ENCODE measurements at regions not wholly inside any gene's neighbourhood (a gene's known extent, or its start where the extent isn't known, plus 50 kb on each side); places are given as distances from the start of the nearest gene placed in this dataset.

- ATAC-seq (replicated peaks in 1 of 2) (no peak), DNase-seq (no peak)
- H3K4me3 Mint-ChIP-seq = no peak overlapping the region
- H3K27me3 Mint-ChIP-seq (ENCODE audit: low read depth) = no peaks in the 10 kb centered on the region
- H3K27ac Mint-ChIP-seq = no peak overlapping the region
- H3K9me3 Mint-ChIP-seq = peaks cover 3 to 7% of the 10 kb centered on the region in 2 donors
- H3K36me3 Mint-ChIP-seq (ENCODE audit: insufficient read depth in 2 of 2) = no peaks in the 10 kb centered on the region
- H3K4me1 Mint-ChIP-seq (ENCODE audit: low read depth) = no peaks in the 10 kb centered on the region
These were observed 128.3 kb upstream of the MYOCD start for GRCh38 chr17:12537436-12537835.

- DNase-seq = no peak
- no peaks in the 10 kb centered on the region for H3K4me1 Mint-ChIP-seq (ENCODE audit: low read depth)
- ATAC-seq (replicated peaks in 1 of 2) = no peak
- H3K4me3 Mint-ChIP-seq = no peak overlapping the region
- no peak overlapping the region for H3K27ac Mint-ChIP-seq
- no peaks in the 10 kb centered on the region for H3K36me3 Mint-ChIP-seq (ENCODE audit: insufficient read depth in 2 of 2)
- no peaks in the 10 kb centered on the region for H3K27me3 Mint-ChIP-seq (ENCODE audit: low read depth)
- H3K9me3 Mint-ChIP-seq = peaks cover 3 to 7% of the 10 kb centered on the region in 2 donors
These were observed 127.7 kb upstream of the MYOCD start for GRCh38 chr17:12538003-12538402.

- Mint-ChIP-seq H3K4me3 (no peak overlapping the region), H3K9me3 (peaks cover 0 to 2% of the 10 kb centered on the region in 2 donors), H3K36me3 (ENCODE audit: insufficient read depth in 2 of 2) (no peaks in the 10 kb centered on the region), H3K27me3 (ENCODE audit: low read depth) (no peaks in the 10 kb centered on the region), H3K4me1 (ENCODE audit: low read depth) (no peaks in the 10 kb centered on the region), H3K27ac (no peak overlapping the region)
- ATAC-seq (replicated peaks in 1 of 2) (no peak), DNase-seq (peak in 1 of 2 donors; percentile 3)
These were observed 119.7 kb upstream of the MYOCD start for GRCh38 chr17:12545877-12546513.

GRCh38 chr17:12546983-12547382 is 118.7 kb upstream of the MYOCD start:
- peaks cover 0 to 2% of the 10 kb centered on the region in 2 donors for H3K36me3 Mint-ChIP-seq (ENCODE audit: insufficient read depth in 2 of 2)
- no peak overlapping the region for H3K4me3 Mint-ChIP-seq
- H3K27me3 Mint-ChIP-seq (ENCODE audit: low read depth) = no peaks in the 10 kb centered on the region

GRCh38 chr17:12547831-12548230 is 117.9 kb upstream of the MYOCD start:
- peaks cover 0 to 4% of the 10 kb centered on the region in 2 donors for H3K9me3 Mint-ChIP-seq
- DNase-seq (no peak), ATAC-seq (replicated peaks in 1 of 2) (no peak)
- no peak overlapping the region for H3K4me3 Mint-ChIP-seq
- no peaks in the 10 kb centered on the region for H3K27me3 Mint-ChIP-seq (ENCODE audit: low read depth)
- no peaks in the 10 kb centered on the region for H3K4me1 Mint-ChIP-seq (ENCODE audit: low read depth)
- no peak overlapping the region for H3K27ac Mint-ChIP-seq
- H3K36me3 Mint-ChIP-seq (ENCODE audit: insufficient read depth in 2 of 2) = peaks cover 0 to 2% of the 10 kb centered on the region in 2 donors

More at GRCh38 chr17:12546983-12547382, 118.7 kb upstream of the MYOCD start:
- Mint-ChIP-seq H3K27ac (no peak overlapping the region), H3K4me1 (ENCODE audit: low read depth) (no peaks in the 10 kb centered on the region), H3K9me3 (peaks cover 0 to 4% of the 10 kb centered on the region in 2 donors)
- no peak for DNase-seq
- no peak for ATAC-seq (replicated peaks in 1 of 2)

- no peak overlapping the region for H3K4me3 Mint-ChIP-seq
- peaks cover 0 to 4% of the 10 kb centered on the region in 2 donors for H3K9me3 Mint-ChIP-seq
- DNase-seq (no peak), ATAC-seq (replicated peaks in 1 of 2) (no peak)
- H3K27ac Mint-ChIP-seq = no peak overlapping the region
- no peaks in the 10 kb centered on the region for H3K27me3 Mint-ChIP-seq (ENCODE audit: low read depth)
- H3K4me1 Mint-ChIP-seq (ENCODE audit: low read depth) = no peaks in the 10 kb centered on the region
- H3K36me3 Mint-ChIP-seq (ENCODE audit: insufficient read depth in 2 of 2) = peaks cover 0 to 2% of the 10 kb centered on the region in 2 donors
These were observed 117.1 kb upstream of the MYOCD start for GRCh38 chr17:12548558-12548957.

GRCh38 chr17:12549499-12550041 is 116.1 kb upstream of the MYOCD start:
- H3K4me1 Mint-ChIP-seq (ENCODE audit: low read depth) = no peaks in the 10 kb centered on the region
- H3K9me3 Mint-ChIP-seq = peaks cover 0 to 4% of the 10 kb centered on the region in 2 donors
- ATAC-seq (replicated peaks in 1 of 2) (no peak), DNase-seq (no peak)
- H3K27ac Mint-ChIP-seq = no peak overlapping the region
- H3K36me3 Mint-ChIP-seq (ENCODE audit: insufficient read depth in 2 of 2) = peaks cover 0 to 2% of the 10 kb centered on the region in 2 donors
- no peak overlapping the region for H3K4me3 Mint-ChIP-seq
- H3K27me3 Mint-ChIP-seq (ENCODE audit: low read depth) = no peaks in the 10 kb centered on the region

- ATAC-seq (replicated peaks in 1 of 2) (no peak), DNase-seq (no peak)
- H3K27me3 Mint-ChIP-seq (ENCODE audit: low read depth) = no peaks in the 10 kb centered on the region
- peaks cover 0 to 5% of the 10 kb centered on the region in 2 donors for H3K9me3 Mint-ChIP-seq
- H3K4me1 Mint-ChIP-seq (ENCODE audit: low read depth) = no peaks in the 10 kb centered on the region
- no peak overlapping the region for H3K27ac Mint-ChIP-seq
- peaks cover 0 to 2% of the 10 kb centered on the region in 2 donors for H3K36me3 Mint-ChIP-seq (ENCODE audit: insufficient read depth in 2 of 2)
- H3K4me3 Mint-ChIP-seq = no peak overlapping the region
These were observed 112.1 kb upstream of the MYOCD start for GRCh38 chr17:12553625-12554024.

GRCh38 chr17:12554251-12554650 is 111.4 kb upstream of the MYOCD start:
- H3K27me3 Mint-ChIP-seq (ENCODE audit: low read depth) = no peaks in the 10 kb centered on the region
- ATAC-seq (replicated peaks in 1 of 2) = no peak
- no peaks in the 10 kb centered on the region for H3K4me1 Mint-ChIP-seq (ENCODE audit: low read depth)
- no peak for DNase-seq
- H3K27ac Mint-ChIP-seq = no peak overlapping the region
- peaks cover 0 to 2% of the 10 kb centered on the region in 2 donors for H3K36me3 Mint-ChIP-seq (ENCODE audit: insufficient read depth in 2 of 2)
- no peak overlapping the region for H3K4me3 Mint-ChIP-seq
- H3K9me3 Mint-ChIP-seq = peaks cover 0 to 5% of the 10 kb centered on the region in 2 donors

- Mint-ChIP-seq H3K4me1 (ENCODE audit: low read depth) (no peaks in the 10 kb centered on the region), H3K4me3 (no peak overlapping the region), H3K27me3 (ENCODE audit: low read depth) (no peaks in the 10 kb centered on the region), H3K36me3 (ENCODE audit: insufficient read depth in 2 of 2) (peaks cover 0 to 1% of the 10 kb centered on the region in 2 donors), H3K27ac (no peak overlapping the region), H3K9me3 (peaks cover 0 to 5% of the 10 kb centered on the region in 2 donors)
- ATAC-seq (replicated peaks in 1 of 2) (no peak), DNase-seq (no peak)
These were observed 99.4 kb upstream of the MYOCD start for GRCh38 chr17:12566291-12566690.

GRCh38 chr17:12567077-12568053 is 98.3 kb upstream of the MYOCD start:
- no peak overlapping the region for H3K4me3 Mint-ChIP-seq
- H3K4me1 Mint-ChIP-seq (ENCODE audit: low read depth) = no peaks in the 10 kb centered on the region
- DNase-seq (no peak), ATAC-seq (replicated peaks in 1 of 2) (no peak)
- H3K9me3 Mint-ChIP-seq = peaks cover 3% of the 10 kb centered on the region in 2 donors
- H3K27me3 Mint-ChIP-seq (ENCODE audit: low read depth) = no peaks in the 10 kb centered on the region
- H3K36me3 Mint-ChIP-seq (ENCODE audit: insufficient read depth in 2 of 2) = peaks cover 1 to 2% of the 10 kb centered on the region in 2 donors
- H3K27ac Mint-ChIP-seq = no peak overlapping the region

- Mint-ChIP-seq H3K9me3 (peaks cover 3% of the 10 kb centered on the region in 2 donors), H3K27me3 (ENCODE audit: low read depth) (no peaks in the 10 kb centered on the region), H3K4me1 (ENCODE audit: low read depth) (no peaks in the 10 kb centered on the region), H3K27ac (no peak overlapping the region), H3K4me3 (no peak overlapping the region), H3K36me3 (ENCODE audit: insufficient read depth in 2 of 2) (peaks cover 1 to 2% of the 10 kb centered on the region in 2 donors)
- no peak for DNase-seq
- ATAC-seq (replicated peaks in 1 of 2) = no peak
These were observed 97.1 kb upstream of the MYOCD start for GRCh38 chr17:12568358-12569251.
